PC-3 (cell line): ENCODE measurements at regions not wholly inside any gene's neighbourhood (a gene's known extent, or its start where the extent isn't known, plus 50 kb on each side); places are given as distances from the start of the nearest gene placed in this dataset.

Experiments used
- CTCF ChIP-seq: fragments of 300-600 bp; sonication (generic); conservative IDR thresholded peaks from 2 replicates; pipeline ENCODE4 v1.5.1; 2017; ENCODE audit warnings: antibody characterized with exemption, low read depth, mild to moderate bottlenecking, low read length
- EZH2 ChIP-seq: fragments of 300-600 bp; sonication (generic); IDR thresholded peaks from one replicate; pipeline ENCODE4 v1.6.1; 2017; ENCODE audit warnings: antibody characterized with exemption, mild to moderate bottlenecking, low read length; ENCODE audit not compliant: unreplicated experiment
- EZH2phosphoT487 ChIP-seq: fragments of 300-600 bp; sonication (generic); IDR thresholded peaks from 2 replicates; pipeline ENCODE4 v1.6.1; 2018; ENCODE audit warnings: mild to moderate bottlenecking, antibody characterized with exemption, low read length, borderline replicate concordance

- TF ChIP-seq CTCF (no peak), EZH2 (no peak), EZH2phosphoT487 (no peak)
Observed at GRCh38 chr15:96444865-96445264, 114.4 kb downstream of the NR2F2 start.
